ENCODE measurements at regions not wholly inside any gene's neighbourhood (a gene's known extent, or its start where the extent isn't known, plus 50 kb on each side); places are given as distances from the start of the nearest gene placed in this dataset.

DNA sequence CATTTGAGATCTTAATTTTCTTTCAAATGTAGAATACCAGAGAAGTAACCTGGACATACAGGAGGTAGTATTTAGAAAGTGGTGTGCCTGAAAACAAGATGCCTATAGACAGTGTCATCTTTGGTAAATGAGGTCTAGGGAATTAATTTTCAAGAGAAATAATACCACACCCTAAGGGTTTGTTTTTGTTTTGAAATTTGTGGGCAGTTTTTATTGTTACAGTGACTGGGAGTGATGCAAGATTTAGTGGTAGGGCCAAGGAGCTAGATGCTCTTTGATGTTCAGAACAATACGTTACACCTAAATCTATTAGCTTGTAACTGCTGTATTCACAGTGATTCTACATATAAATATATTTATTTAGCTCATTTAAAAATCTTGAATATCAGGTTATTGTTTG is 856.5 kb upstream of the MAP3K7 start:
- Histone ChIP-seq H3K4me3 (no peak overlapping the region), H3K27ac (no peak overlapping the region), H3K4me2 (no peak overlapping the region), H3K4me1 (no peaks in the 10 kb centered on the region), H3K9me3 (no peaks in the 10 kb centered on the region; the same call in 2 of the 3 replicates)
- ChIA-PET POLR2A (no interaction called here), CTCF (no interaction called here)
- WGBS (ENCODE audit: missing lambda C conversion rate) = 24% methylated on average over 1 of the region's 1 CpG
- no peak for ATAC-seq
- DNase-seq (ENCODE audit: low read depth in 1 of 2, low spot score in 1 of 2) = no peak
- no peak for FAIRE-seq
- TF ChIP-seq GATA3 (IDR thresholded peaks at IDR 0.05; ENCODE audit: borderline replicate concordance) (no peak), HOXB13 (CRISPR knock-in tag; IDR thresholded peaks at IDR 0.05; ENCODE audit: low read depth) (no peak), KDM5A (IDR thresholded peaks at IDR 0.05) (no peak), HOXA7 (CRISPR knock-in tag; IDR thresholded peaks at IDR 0.05) (no peak), ZSCAN20 (CRISPR knock-in tag; IDR thresholded peaks at IDR 0.05) (no peak), ZNF302 (CRISPR knock-in tag; IDR thresholded peaks at IDR 0.05) (no peak), NFE2L2 (conservative IDR thresholded peaks at IDR 0.05; ENCODE audit: low read length) (no peak), TP53 (CRISPR knock-in tag; IDR thresholded peaks at IDR 0.05) (no peak), RAD21 (conservative IDR thresholded peaks at IDR 0.05 in 1 of 2, IDR thresholded peaks at IDR 0.05 in 1 of 2) (no peak), HDAC2 (IDR thresholded peaks at IDR 0.05) (no peak), FOSL2 (IDR thresholded peaks at IDR 0.05) (no peak), FOSL2 (CRISPR knock-in tag; IDR thresholded peaks at IDR 0.05) (no peak), ZFP36 (IDR thresholded peaks at IDR 0.05; ENCODE audit: borderline replicate concordance, partially characterized antibody) (no peak), CBX2 (IDR thresholded peaks at IDR 0.05; ENCODE audit: borderline replicate concordance, low read depth) (no peak)
- TF ChIP-seq, protein P1, sequence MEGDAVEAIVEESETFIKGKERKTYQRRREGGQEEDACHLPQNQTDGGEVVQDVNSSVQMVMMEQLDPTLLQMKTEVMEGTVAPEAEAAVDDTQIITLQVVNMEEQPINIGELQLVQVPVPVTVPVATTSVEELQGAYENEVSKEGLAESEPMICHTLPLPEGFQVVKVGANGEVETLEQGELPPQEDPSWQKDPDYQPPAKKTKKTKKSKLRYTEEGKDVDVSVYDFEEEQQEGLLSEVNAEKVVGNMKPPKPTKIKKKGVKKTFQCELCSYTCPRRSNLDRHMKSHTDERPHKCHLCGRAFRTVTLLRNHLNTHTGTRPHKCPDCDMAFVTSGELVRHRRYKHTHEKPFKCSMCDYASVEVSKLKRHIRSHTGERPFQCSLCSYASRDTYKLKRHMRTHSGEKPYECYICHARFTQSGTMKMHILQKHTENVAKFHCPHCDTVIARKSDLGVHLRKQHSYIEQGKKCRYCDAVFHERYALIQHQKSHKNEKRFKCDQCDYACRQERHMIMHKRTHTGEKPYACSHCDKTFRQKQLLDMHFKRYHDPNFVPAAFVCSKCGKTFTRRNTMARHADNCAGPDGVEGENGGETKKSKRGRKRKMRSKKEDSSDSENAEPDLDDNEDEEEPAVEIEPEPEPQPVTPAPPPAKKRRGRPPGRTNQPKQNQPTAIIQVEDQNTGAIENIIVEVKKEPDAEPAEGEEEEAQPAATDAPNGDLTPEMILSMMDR (IDR thresholded peaks at IDR 0.05) = no peak
- TF ChIP-seq, protein P2, sequence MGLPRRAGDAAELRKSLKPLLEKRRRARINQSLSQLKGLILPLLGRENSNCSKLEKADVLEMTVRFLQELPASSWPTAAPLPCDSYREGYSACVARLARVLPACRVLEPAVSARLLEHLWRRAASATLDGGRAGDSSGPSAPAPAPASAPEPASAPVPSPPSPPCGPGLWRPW (IDR thresholded peaks at IDR 0.05) = no peak
- TF ChIP-seq, protein P3, sequence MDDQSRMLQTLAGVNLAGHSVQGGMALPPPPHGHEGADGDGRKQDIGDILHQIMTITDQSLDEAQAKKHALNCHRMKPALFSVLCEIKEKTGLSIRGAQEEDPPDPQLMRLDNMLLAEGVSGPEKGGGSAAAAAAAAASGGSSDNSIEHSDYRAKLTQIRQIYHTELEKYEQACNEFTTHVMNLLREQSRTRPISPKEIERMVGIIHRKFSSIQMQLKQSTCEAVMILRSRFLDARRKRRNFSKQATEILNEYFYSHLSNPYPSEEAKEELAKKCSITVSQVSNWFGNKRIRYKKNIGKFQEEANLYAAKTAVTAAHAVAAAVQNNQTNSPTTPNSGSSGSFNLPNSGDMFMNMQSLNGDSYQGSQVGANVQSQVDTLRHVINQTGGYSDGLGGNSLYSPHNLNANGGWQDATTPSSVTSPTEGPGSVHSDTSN (IDR thresholded peaks at IDR 0.05) = no peak

DNA sequence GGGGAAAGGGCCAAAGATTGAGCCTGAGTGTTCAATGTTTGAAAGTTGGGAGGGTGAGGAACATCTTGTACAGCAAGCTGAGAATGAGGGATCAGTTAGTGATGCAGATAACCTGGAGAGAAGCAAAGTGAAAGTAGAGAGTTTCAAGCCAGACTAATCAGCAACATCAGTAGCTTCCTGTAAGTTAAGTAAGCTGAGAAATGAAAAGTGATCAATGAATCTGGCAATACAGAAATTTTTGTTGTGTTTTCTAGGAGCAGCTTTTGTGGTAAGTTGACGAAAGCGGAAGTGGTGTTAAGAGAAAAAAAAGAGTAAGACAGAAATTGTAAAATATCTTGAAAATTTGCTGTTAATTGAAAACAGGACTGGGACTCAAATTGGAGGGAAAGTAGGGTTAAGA is 855.5 kb upstream of the MAP3K7 start:
- Histone ChIP-seq H3K27ac (no peak overlapping the region), H3K4me3 (no peak overlapping the region), H3K4me2 (no peak overlapping the region), H3K4me1 (no peaks in the 10 kb centered on the region), H3K9me3 (no peaks in the 10 kb centered on the region; the same call in 2 of the 3 replicates)
- ATAC-seq (no peak), DNase-seq (ENCODE audit: low read depth in 1 of 2, low spot score in 1 of 2) (no peak), FAIRE-seq (no peak)
- POLR2A ChIA-PET = no interaction called here
- CTCF ChIA-PET = no interaction called here
- WGBS (ENCODE audit: missing lambda C conversion rate) = 68% methylated on average over 2 of the region's 2 CpGs
- TF ChIP-seq, protein P2 (IDR thresholded peaks at IDR 0.05) = no peak
- TF ChIP-seq NR3C1 (IDR thresholded peaks at IDR 0.05) = no peak
- TF ChIP-seq CHD4 (IDR thresholded peaks at IDR 0.05; ENCODE audit: borderline replicate concordance) = no peak
- no peak for TF ChIP-seq CBX8 (IDR thresholded peaks at IDR 0.05)
- TF ChIP-seq, protein P4, sequence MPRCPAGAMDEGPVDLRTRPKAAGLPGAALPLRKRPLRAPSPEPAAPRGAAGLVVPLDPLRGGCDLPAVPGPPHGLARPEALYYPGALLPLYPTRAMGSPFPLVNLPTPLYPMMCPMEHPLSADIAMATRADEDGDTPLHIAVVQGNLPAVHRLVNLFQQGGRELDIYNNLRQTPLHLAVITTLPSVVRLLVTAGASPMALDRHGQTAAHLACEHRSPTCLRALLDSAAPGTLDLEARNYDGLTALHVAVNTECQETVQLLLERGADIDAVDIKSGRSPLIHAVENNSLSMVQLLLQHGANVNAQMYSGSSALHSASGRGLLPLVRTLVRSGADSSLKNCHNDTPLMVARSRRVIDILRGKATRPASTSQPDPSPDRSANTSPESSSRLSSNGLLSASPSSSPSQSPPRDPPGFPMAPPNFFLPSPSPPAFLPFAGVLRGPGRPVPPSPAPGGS (IDR thresholded peaks at IDR 0.05) = no peak
- TF ChIP-seq, protein P5, sequence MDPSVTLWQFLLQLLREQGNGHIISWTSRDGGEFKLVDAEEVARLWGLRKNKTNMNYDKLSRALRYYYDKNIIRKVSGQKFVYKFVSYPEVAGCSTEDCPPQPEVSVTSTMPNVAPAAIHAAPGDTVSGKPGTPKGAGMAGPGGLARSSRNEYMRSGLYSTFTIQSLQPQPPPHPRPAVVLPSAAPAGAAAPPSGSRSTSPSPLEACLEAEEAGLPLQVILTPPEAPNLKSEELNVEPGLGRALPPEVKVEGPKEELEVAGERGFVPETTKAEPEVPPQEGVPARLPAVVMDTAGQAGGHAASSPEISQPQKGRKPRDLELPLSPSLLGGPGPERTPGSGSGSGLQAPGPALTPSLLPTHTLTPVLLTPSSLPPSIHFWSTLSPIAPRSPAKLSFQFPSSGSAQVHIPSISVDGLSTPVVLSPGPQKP (IDR thresholded peaks at IDR 0.05; ENCODE audit: low read depth, low read length) = no peak
- no peak for TF ChIP-seq HOXA7 (CRISPR knock-in tag; IDR thresholded peaks at IDR 0.05)
- TF ChIP-seq TFCP2L1 (CRISPR knock-in tag; IDR thresholded peaks at IDR 0.05) = no peak
- no peak for TF ChIP-seq SMC3 (IDR thresholded peaks at IDR 0.05)
- TF ChIP-seq, protein P3 (IDR thresholded peaks at IDR 0.05) = no peak
- TF ChIP-seq KDM1A (IDR thresholded peaks at IDR 0.05; ENCODE audit: low read depth) = no peak
- TF ChIP-seq GATA3 (IDR thresholded peaks at IDR 0.05; ENCODE audit: borderline replicate concordance) = no peak
- no peak for TF ChIP-seq ESRRA (IDR thresholded peaks at IDR 0.05; ENCODE audit: borderline replicate concordance, low read length)
